Lung (tissue), 11 donors: ENCODE measurements at regions not wholly inside any gene's neighbourhood (a gene's known extent, or its start where the extent isn't known, plus 50 kb on each side); places are given as distances from the start of the nearest gene placed in this dataset.

Source experiments
- ATAC-seq: fragments of 200-7000 bp; cut with Tn5 transposase; one replicate; pipeline ENCODE4 v1.9.1; 2020; ENCODE audit warnings: moderate number of reproducible peaks; ENCODE audit not compliant: insufficient read depth, low FRiP score
- DNase-seq, 3 donors: peaks; one replicate each; pipeline ENCODE4 v3.0.0-alpha.2; 2013 to 2017
- H3K27ac ChIP-seq, 2 donors: one replicate each; pipeline ENCODE4 v1.5.1; 2013; ENCODE audit warnings: mild to moderate bottlenecking in 2 of 2, moderate library complexity in 2 of 2, control low read depth in 1 of 2, inconsistent platforms in 1 of 2, low read depth in 1 of 2, low read length in 1 of 2
- H3K27me3 ChIP-seq, 3 donors: one replicate each; pipeline ENCODE4 v1.5.1; 2013; ENCODE audit warnings: low read length in 2 of 3; ENCODE audit not compliant: control insufficient read depth in 3 of 3, insufficient read depth in 3 of 3
- H3K36me3 ChIP-seq, 4 donors: one replicate each; pipeline ENCODE4 v1.5.1; 2013; ENCODE audit warnings: low read length in 4 of 4, mild to moderate bottlenecking in 1 of 4, moderate library complexity in 1 of 4; ENCODE audit not compliant: control insufficient read depth in 4 of 4, insufficient read depth in 4 of 4
- H3K4me1 ChIP-seq, 5 donors: one replicate each; pipeline ENCODE4 v1.5.1; 2013; ENCODE audit warnings: low read length in 5 of 5, mild to moderate bottlenecking in 2 of 5, moderate library complexity in 1 of 5; ENCODE audit not compliant: control insufficient read depth in 5 of 5, insufficient read depth in 5 of 5
- H3K4me3 ChIP-seq: one replicate; pipeline ENCODE4 v1.5.1; 2013; ENCODE audit warnings: mild to moderate bottlenecking, control low read depth, moderate library complexity
- H3K9ac ChIP-seq, 2 donors: one replicate each; pipeline ENCODE4 v1.5.1; 2013; ENCODE audit warnings: low read length in 2 of 2, control low read depth in 1 of 2; ENCODE audit not compliant: insufficient read depth in 1 of 2
- H3K9me3 ChIP-seq, 4 donors: one replicate each; pipeline ENCODE4 v1.5.1; 2013; ENCODE audit warnings: low read length in 3 of 4, mild to moderate bottlenecking in 1 of 4, moderate library complexity in 1 of 4; ENCODE audit not compliant: control insufficient read depth in 4 of 4, insufficient read depth in 3 of 4
- WGBS, 2 donors: extraction: QIAGEN DNeasy Blood & Tissue Kit; methylation state at CpG; one replicate each; pipeline ENCODE4 v1.1.7; 2013; 5-methylcytosine and 5-hydroxymethylcytosine counted together
- TF ChIP-seq, protein P1 (sequence below): IDR thresholded peaks from 2 replicates; pipeline ENCODE4 v1.5.1; 2012; ENCODE audit warnings: mild to moderate bottlenecking; ENCODE audit errors: control extremely low read depth, extremely low read depth
- donor health status: control.
- donor health status: control.
- donor health status: Bipolar disorder and iron deficiency.
- donor health status: healthy.
- donor health status: DM: yes; HTN: yes; CAD: no.

- Histone ChIP-seq H3K9me3 (no peaks in the 10 kb centered on the region), H3K4me1 (peaks cover 0 to 4% (median 0%) of the 10 kb centered on the region in 5 donors), H3K4me3 (no peak overlapping the region), H3K27me3 (no peaks in the 10 kb centered on the region), H3K9ac (no peak overlapping the region), H3K36me3 (no peaks in the 10 kb centered on the region), H3K27ac (no peak overlapping the region)
- WGBS, 2 donors: 58 to 62% methylated on average over 2 of the region's 2 CpGs
- TF ChIP-seq, protein P1, sequence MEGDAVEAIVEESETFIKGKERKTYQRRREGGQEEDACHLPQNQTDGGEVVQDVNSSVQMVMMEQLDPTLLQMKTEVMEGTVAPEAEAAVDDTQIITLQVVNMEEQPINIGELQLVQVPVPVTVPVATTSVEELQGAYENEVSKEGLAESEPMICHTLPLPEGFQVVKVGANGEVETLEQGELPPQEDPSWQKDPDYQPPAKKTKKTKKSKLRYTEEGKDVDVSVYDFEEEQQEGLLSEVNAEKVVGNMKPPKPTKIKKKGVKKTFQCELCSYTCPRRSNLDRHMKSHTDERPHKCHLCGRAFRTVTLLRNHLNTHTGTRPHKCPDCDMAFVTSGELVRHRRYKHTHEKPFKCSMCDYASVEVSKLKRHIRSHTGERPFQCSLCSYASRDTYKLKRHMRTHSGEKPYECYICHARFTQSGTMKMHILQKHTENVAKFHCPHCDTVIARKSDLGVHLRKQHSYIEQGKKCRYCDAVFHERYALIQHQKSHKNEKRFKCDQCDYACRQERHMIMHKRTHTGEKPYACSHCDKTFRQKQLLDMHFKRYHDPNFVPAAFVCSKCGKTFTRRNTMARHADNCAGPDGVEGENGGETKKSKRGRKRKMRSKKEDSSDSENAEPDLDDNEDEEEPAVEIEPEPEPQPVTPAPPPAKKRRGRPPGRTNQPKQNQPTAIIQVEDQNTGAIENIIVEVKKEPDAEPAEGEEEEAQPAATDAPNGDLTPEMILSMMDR: no peak
- DNase-seq: no peak
- ATAC-seq: no peak
Measured at GRCh38 chr6:145204301-145204700, 531.0 kb downstream of the EPM2A start.

GRCh38 chr6:145206247-145206907 lies 528.9 kb downstream of the EPM2A start:
- Histone ChIP-seq H3K4me1 (peaks cover 0 to 4% (median 0%) of the 10 kb centered on the region in 5 donors), H3K36me3 (no peaks in the 10 kb centered on the region), H3K27ac (peak overlapping the region in 1 of 2 donors; percentile 9), H3K27me3 (no peaks in the 10 kb centered on the region), H3K9ac (no peak overlapping the region), H3K4me3 (no peak overlapping the region), H3K9me3 (no peaks in the 10 kb centered on the region)
- ATAC-seq (no peak), DNase-seq (no peak)
- TF ChIP-seq, protein P1: no peak
- WGBS, 2 donors: 77 to 89% methylated on average over 7 of the region's 7 CpGs

- DNase-seq: no peak
- 80% methylated on average over 1 of the region's 1 CpG for WGBS, 2 donors
- Histone ChIP-seq H3K4me3 (no peak overlapping the region), H3K36me3 (no peaks in the 10 kb centered on the region), H3K9ac (no peak overlapping the region), H3K9me3 (no peaks in the 10 kb centered on the region), H3K27ac (no peak overlapping the region), H3K4me1 (peaks cover 0 to 4% (median 0%) of the 10 kb centered on the region in 5 donors), H3K27me3 (no peaks in the 10 kb centered on the region)
- no peak for ATAC-seq
- TF ChIP-seq, protein P1: no peak
Measured at GRCh38 chr6:145208474-145208873, 526.8 kb downstream of the EPM2A start.

GRCh38 chr6:145209272-145209671 lies 526.0 kb downstream of the EPM2A start:
- 88 to 93% methylated on average over 2 of the region's 2 CpGs for WGBS, 2 donors
- no peak for ATAC-seq
- DNase-seq: no peak

More at GRCh38 chr6:145209272-145209671, 526.0 kb downstream of the EPM2A start:
- no peaks in the 10 kb centered on the region for H3K9me3 ChIP-seq
- no peak overlapping the region for H3K9ac ChIP-seq
- H3K4me3 ChIP-seq: no peak overlapping the region
- H3K27ac ChIP-seq: no peak overlapping the region
- TF ChIP-seq, protein P1: no peak
- peaks cover 0 to 6% (median 0%) of the 10 kb centered on the region in 5 donors for H3K4me1 ChIP-seq
- no peaks in the 10 kb centered on the region for H3K27me3 ChIP-seq
- H3K36me3 ChIP-seq: no peaks in the 10 kb centered on the region
